Esophagus squamous epithelium (tissue), 4 donors: ENCODE measurements at regions not wholly inside any gene's neighbourhood (a gene's known extent, or its start where the extent isn't known, plus 50 kb on each side); places are given as distances from the start of the nearest gene placed in this dataset.

Source experiments
- CTCF ChIP-seq, 6 experiments: fragments of 450-650 bp in 4 of 6; fragments of 200-600 bp in 2 of 6; sonication (generic) in 2 of 6; IDR thresholded peaks; one replicate each; pipeline ENCODE4 v1.5.1; 2016 to 2019; ENCODE audit warnings: antibody characterized with exemption in 6 of 6, mild to moderate bottlenecking in 4 of 6, moderate library complexity in 4 of 6
- POLR2A ChIP-seq, 4 donors: fragments of 450-650 bp; IDR thresholded peaks; one replicate each; pipeline ENCODE4 v1.6.1; 2017; ENCODE audit warnings: antibody characterized with exemption in 4 of 4, mild to moderate bottlenecking in 4 of 4, moderate library complexity in 3 of 4

- no peak for TF ChIP-seq POLR2A (IDR thresholded peaks at IDR 0.05)
- no peak for TF ChIP-seq CTCF (IDR thresholded peaks at IDR 0.05)
These were observed 95.6 kb upstream of the NABP1 start for GRCh38 chr2:191582355-191582754.
